Esophagus muscularis mucosa (tissue), 4 donors: ENCODE measurements at regions not wholly inside any gene's neighbourhood (a gene's known extent, or its start where the extent isn't known, plus 50 kb on each side); places are given as distances from the start of the nearest gene placed in this dataset.
A peak's percentile ranks its signal among the peaks of the same experiment; 100 is the strongest.

Experiments
- DNase-seq: peaks from one replicate; pipeline ENCODE4 v3.0.0-alpha.2; 2017; ENCODE audit errors: extremely low spot score
- H3K27ac ChIP-seq, 4 donors: fragments of 200-600 bp; sonication (generic); replicated peaks in 1 of 4; 1 replicate in 3 of 4; 2 replicates in 1 of 4; pipeline ENCODE4 v1.5.1; 2016 to 2019; ENCODE audit warnings: mild to moderate bottlenecking in 1 of 4
- H3K27me3 ChIP-seq, 4 donors: fragments of 200-600 bp; sonication (generic); one replicate each; pipeline versions ENCODE4 v1.5.1 to v1.6.0; 2016 to 2019
- H3K36me3 ChIP-seq, 4 donors: fragments of 200-600 bp; sonication (generic); one replicate each; pipeline ENCODE4 v1.5.1; 2016 to 2019
- H3K4me1 ChIP-seq, 4 donors: fragments of 200-600 bp; sonication (generic); one replicate each; pipeline ENCODE4 v1.5.1; 2016 to 2019
- H3K4me3 ChIP-seq, 4 donors: fragments of 200-600 bp; sonication (generic); 1 replicate in 2 of 4; 2 replicates in 2 of 4; pipeline ENCODE4 v1.5.1; 2016 to 2019; ENCODE audit warnings: mild to moderate bottlenecking in 4 of 4, moderate library complexity in 1 of 4
- H3K9me3 ChIP-seq, 4 donors: fragments of 200-600 bp; sonication (generic); 1 replicate in 3 of 4; 2 replicates in 1 of 4; pipeline ENCODE4 v1.5.1; 2016 to 2019
- EP300 ChIP-seq: sonication (generic); formaldehyde crosslinking; IDR thresholded peaks from one replicate; pipeline ENCODE4 v1.6.1; 2017; ENCODE audit warnings: antibody characterized with exemption
- POLR2A ChIP-seq: fragments of 450-650 bp; IDR thresholded peaks from one replicate; pipeline ENCODE4 v1.6.1; 2017; ENCODE audit warnings: antibody characterized with exemption, moderate library complexity, mild to moderate bottlenecking, low read depth
- POLR2AphosphoS5 ChIP-seq, 2 donors: sonication (generic); formaldehyde crosslinking; IDR thresholded peaks; one replicate each; pipeline ENCODE4 v1.6.1; 2017; ENCODE audit warnings: antibody characterized with exemption in 2 of 2
- WGBS: methylation state at CpG from one replicate; pipeline ENCODE4 v1.1.5; 2018; 5-methylcytosine and 5-hydroxymethylcytosine counted together
- intact Hi-C: fragments of 100-400 bp; cut with DNase I; formaldehyde crosslinking; loops from one replicate; pipeline ENCODE4 v1.15.1; 2023
- TF ChIP-seq, protein P1 (sequence below), 3 experiments: fragments of 200-600 bp in 2 of 3; fragments of 450-650 bp in 1 of 3; sonication (generic) in 2 of 3; IDR thresholded peaks; one replicate each; pipeline ENCODE4 v1.5.1; 2017 to 2019; ENCODE audit warnings: antibody characterized with exemption in 3 of 3, mild to moderate bottlenecking in 2 of 3, moderate library complexity in 1 of 3

DNA sequence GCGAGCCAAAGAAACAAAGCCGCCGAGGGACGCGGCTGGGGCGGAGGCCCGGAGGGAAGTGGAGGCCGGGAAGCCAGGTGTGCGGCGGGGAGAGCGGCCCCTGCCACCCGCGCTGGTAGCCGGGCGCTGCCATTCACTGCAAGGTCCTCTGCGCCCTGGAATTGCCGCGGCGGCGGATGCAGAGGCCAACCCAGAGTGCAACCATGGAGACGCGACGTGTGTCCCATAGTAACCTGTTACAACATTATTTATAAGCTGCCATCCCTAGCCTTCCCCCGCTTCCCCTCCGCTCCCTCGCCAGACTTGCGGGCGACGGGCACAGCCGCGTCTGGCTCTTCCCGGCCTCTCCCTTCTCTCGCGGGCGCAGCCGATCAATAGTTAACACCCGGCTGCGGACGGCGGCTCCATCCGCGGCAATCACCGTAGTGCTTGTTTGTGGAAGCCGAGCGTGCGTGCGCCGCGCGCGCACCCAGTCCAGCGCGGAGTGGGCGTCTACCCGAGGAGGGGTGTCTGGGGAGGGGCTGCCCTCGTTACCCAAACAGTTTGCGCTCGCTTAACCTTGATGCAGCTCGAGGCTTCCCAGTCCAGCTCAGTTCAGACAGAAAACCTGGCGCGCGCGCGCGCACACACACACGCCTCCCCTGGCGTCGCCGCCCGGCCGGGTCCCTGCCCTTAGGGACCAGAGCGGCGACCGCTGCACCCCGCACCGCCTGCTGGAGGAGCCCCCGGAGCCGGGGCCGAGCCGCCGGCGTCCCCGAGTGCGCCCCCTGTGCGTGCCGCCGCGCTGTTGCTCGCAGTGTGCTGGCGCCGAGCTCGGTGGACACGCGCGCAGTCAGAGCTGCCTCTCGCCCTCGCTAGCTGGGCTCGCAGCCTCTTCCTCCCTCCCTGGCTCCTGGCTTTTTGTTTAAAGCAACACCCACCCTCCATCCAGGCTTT, 165.4 kb upstream of the DPP6 start:
- H3K27me3 ChIP-seq, result peaks cover 0 to 41% (median 13%) of the 10 kb centered on the region in 4 donors
- DNase-seq, result no peak
- 4% methylated on average over 32 of the region's 98 CpGs for WGBS

DNA sequence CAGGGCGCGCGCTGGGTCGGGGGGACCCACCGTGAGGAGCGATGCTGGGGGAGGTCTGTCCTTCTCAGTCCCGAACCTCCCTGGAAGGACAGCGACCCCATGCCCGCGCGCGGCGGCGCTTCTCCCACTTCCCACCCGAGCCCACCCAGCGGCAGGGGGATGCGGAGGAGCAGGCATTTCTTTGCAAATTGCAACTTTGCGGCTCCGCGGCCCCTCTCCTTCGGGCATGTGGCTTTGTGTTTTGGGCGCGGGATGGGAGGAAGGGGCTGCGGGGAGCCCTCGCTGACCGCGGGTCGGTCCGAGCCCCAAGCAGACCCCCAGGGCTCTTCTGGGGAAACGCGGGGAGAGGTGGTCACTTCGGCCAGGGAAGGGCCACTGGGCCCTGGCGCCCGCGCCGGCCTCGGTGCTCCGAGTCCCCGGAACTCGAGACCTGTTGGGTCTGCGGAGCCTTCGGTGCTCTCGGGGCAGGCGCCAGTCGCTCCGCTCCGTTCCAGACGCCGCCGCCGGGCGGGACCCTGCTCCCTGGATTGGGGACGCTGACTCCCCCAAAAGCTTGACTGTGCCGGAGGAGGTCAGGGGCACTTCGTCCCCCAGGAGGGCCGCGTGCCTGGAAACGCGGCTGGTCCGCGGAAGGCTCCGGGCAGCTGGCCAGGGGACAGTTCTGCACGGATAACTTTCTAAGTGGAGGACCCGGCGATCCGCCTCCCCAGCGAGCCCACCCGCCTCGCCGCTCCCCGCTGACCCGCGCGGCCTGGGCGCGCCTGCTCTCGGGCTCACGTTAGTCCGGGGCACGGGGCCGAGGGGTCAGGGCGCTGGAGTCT, 164.2 kb upstream of the DPP6 start:
- H3K27ac ChIP-seq, result no peak overlapping the region
- peaks cover 0 to 41% (median 13%) of the 10 kb centered on the region in 4 donors for H3K27me3 ChIP-seq
- H3K9me3 ChIP-seq, result no peaks in the 10 kb centered on the region
- 0% methylated on average over 25 of the region's 82 CpGs for WGBS
- no peaks in the 10 kb centered on the region for H3K36me3 ChIP-seq
- TF ChIP-seq POLR2A (no peak), EP300 (no peak), POLR2AphosphoS5 (IDR thresholded peaks at IDR 0.05) (no peak)
- TF ChIP-seq, protein P1, sequence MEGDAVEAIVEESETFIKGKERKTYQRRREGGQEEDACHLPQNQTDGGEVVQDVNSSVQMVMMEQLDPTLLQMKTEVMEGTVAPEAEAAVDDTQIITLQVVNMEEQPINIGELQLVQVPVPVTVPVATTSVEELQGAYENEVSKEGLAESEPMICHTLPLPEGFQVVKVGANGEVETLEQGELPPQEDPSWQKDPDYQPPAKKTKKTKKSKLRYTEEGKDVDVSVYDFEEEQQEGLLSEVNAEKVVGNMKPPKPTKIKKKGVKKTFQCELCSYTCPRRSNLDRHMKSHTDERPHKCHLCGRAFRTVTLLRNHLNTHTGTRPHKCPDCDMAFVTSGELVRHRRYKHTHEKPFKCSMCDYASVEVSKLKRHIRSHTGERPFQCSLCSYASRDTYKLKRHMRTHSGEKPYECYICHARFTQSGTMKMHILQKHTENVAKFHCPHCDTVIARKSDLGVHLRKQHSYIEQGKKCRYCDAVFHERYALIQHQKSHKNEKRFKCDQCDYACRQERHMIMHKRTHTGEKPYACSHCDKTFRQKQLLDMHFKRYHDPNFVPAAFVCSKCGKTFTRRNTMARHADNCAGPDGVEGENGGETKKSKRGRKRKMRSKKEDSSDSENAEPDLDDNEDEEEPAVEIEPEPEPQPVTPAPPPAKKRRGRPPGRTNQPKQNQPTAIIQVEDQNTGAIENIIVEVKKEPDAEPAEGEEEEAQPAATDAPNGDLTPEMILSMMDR (IDR thresholded peaks at IDR 0.05), result no peak
- no peak for DNase-seq
- intact Hi-C loops, result no loop called here
- H3K4me1 ChIP-seq, result peaks cover 6 to 33% (median 28%) of the 10 kb centered on the region in 4 donors
- H3K4me3 ChIP-seq, result peak overlapping the region; percentile 43 to 58 (median 49)

More for the DNA sequence above, 165.4 kb upstream of the DPP6 start:
- H3K36me3 ChIP-seq, result no peaks in the 10 kb centered on the region
- no peak overlapping the region for H3K27ac ChIP-seq
- H3K4me1 ChIP-seq, result peaks cover 6 to 33% (median 28%) of the 10 kb centered on the region in 4 donors
- TF ChIP-seq, protein P1 (IDR thresholded peaks at IDR 0.05), result peak in 2 of 3 experiments; percentile 10 to 33
- no peak for TF ChIP-seq EP300
- no peaks in the 10 kb centered on the region for H3K9me3 ChIP-seq
- peak overlapping the region; percentile 43 to 58 (median 49) for H3K4me3 ChIP-seq
- intact Hi-C loops, result no loop called here

DNA sequence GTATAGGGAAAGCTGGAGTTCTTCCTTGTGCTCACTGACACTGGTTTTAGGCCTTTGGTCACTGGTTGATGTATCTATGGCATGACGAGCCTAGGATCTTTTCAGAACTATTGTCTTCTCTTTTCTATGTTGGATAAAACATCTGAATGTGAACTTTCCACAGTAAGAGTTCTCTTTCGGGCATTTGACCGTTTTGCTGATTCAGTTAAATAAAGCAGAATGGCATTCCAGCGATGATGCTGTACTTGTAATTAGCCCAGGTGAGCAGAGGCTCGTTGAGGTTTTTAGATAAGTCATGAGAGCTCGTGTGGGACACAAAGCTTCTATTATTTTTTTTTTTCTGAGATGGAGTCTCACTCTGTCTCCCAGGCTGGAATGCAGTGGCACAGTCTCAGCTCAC, 160.2 kb upstream of the DPP6 start:
- no peak for DNase-seq
- Histone ChIP-seq H3K27me3 (peaks cover 0 to 28% (median 12%) of the 10 kb centered on the region in 4 donors), H3K36me3 (no peaks in the 10 kb centered on the region), H3K27ac (no peak overlapping the region), H3K4me3 (no peak overlapping the region), H3K9me3 (no peaks in the 10 kb centered on the region), H3K4me1 (peaks cover 2 to 20% (median 17%) of the 10 kb centered on the region in 4 donors)
- TF ChIP-seq POLR2AphosphoS5 (IDR thresholded peaks at IDR 0.05) (no peak), EP300 (no peak), POLR2A (no peak)
- TF ChIP-seq, protein P1 (IDR thresholded peaks at IDR 0.05), result no peak
- intact Hi-C loops, result no loop called here
- 90% methylated on average over 6 of the region's 6 CpGs for WGBS

DNA sequence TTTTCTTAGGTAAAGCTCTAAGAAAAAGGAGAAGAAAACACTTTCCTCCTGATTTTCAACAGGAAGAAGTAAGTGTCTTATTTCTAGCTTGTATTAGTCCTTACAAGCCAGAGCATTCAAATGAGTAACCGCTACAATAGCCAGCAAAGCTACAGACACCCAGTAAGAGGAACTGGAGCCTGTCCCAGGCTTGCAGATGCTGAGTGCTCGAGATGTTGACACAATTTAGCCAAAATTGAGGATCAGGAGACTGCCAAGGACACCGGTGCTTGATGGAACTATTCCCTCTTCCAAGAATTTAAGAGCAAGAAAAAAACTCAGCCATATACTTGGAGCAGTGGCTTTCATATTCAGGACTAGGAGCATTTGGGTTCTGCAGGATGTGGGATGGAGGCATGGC, 149.3 kb upstream of the DPP6 start:
- Histone ChIP-seq H3K4me3 (no peak overlapping the region), H3K36me3 (no peaks in the 10 kb centered on the region), H3K27ac (no peak overlapping the region), H3K9me3 (no peaks in the 10 kb centered on the region), H3K27me3 (no peaks in the 10 kb centered on the region), H3K4me1 (no peaks in the 10 kb centered on the region)
- WGBS, result 53% methylated on average over 3 of the region's 3 CpGs
- TF ChIP-seq POLR2AphosphoS5 (IDR thresholded peaks at IDR 0.05), result no peak
- TF ChIP-seq POLR2A, result no peak
- intact Hi-C loops, result no loop called here
- DNase-seq, result no peak

DNA sequence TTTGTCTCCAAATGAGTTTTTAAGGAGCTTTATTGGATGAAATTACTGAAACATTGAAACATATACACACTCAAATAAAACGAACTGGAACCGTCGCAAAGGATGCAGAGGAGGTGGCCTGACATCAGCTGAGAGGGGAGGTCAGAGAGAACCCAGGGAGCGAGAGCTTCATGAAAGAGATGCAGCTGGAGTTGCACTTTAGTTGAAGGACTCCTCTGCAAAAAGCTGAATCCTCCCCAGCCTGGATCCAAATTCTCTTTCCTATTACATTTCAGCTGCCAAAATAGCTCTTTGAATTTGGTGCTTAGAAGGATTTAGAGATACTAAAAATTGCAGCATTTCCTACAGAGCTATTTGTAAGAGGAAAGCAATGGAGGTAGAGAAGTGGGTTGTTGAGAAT, 140.0 kb upstream of the DPP6 start:
- no peak for TF ChIP-seq POLR2AphosphoS5 (IDR thresholded peaks at IDR 0.05)
- TF ChIP-seq, protein P1 (IDR thresholded peaks at IDR 0.05), result no peak
- TF ChIP-seq POLR2A, result no peak
- TF ChIP-seq EP300, result no peak
- no peaks in the 10 kb centered on the region for H3K9me3 ChIP-seq
- H3K27ac ChIP-seq, result no peak overlapping the region
- no peaks in the 10 kb centered on the region for H3K27me3 ChIP-seq
- no peak for DNase-seq
- no peaks in the 10 kb centered on the region for H3K4me1 ChIP-seq
- 55% methylated on average over 4 of the region's 4 CpGs for WGBS
- H3K4me3 ChIP-seq, result no peak overlapping the region
- H3K36me3 ChIP-seq, result no peaks in the 10 kb centered on the region
- intact Hi-C loops, result no loop called here
